ENCODE measurements at regions not wholly inside any gene's neighbourhood (a gene's known extent, or its start where the extent isn't known, plus 50 kb on each side); places are given as distances from the start of the nearest gene placed in this dataset.

GRCh38 chr7:91494450-91494849 lies 230.2 kb downstream of the FZD1 start:
- TF ChIP-seq POLR2A (IDR thresholded peaks at IDR 0.05), result no peak
- no peak for TF ChIP-seq CTCF (IDR thresholded peaks at IDR 0.05)
- no peak for TF ChIP-seq POLR2AphosphoS5 (IDR thresholded peaks at IDR 0.05)
- TF ChIP-seq EP300 (IDR thresholded peaks at IDR 0.05), result no peak

Measured in gastroesophageal sphincter (tissue), 3 donors.